Prostate gland (tissue), 2 donors: ENCODE measurements at regions not wholly inside any gene's neighbourhood (a gene's known extent, or its start where the extent isn't known, plus 50 kb on each side); places are given as distances from the start of the nearest gene placed in this dataset.

Experiments used
- DNase-seq: peaks from one replicate; pipeline ENCODE4 v3.0.0-alpha.2; 2019; ENCODE audit warnings: low spot score
- H3K27ac ChIP-seq, 2 donors: fragments of 200-600 bp; sonication (generic); 2 replicates each; pipeline ENCODE4 v1.5.1; 2017 to 2019
- H3K27me3 ChIP-seq: fragments of 200-600 bp; sonication (generic); replicated peaks from 2 replicates; pipeline ENCODE4 v1.5.1; 2019; ENCODE audit not compliant: insufficient read depth
- H3K36me3 ChIP-seq, 2 donors: fragments of 200-600 bp; sonication (generic); 1 replicate in 1 of 2; 2 replicates in 1 of 2; pipeline versions ENCODE4 v1.5.1 to v1.8.1; 2017 to 2019
- H3K4me1 ChIP-seq: fragments of 200-600 bp; sonication (generic); replicated peaks from 2 replicates; pipeline ENCODE4 v1.5.1; 2019
- H3K4me3 ChIP-seq, 2 donors: fragments of 200-600 bp; sonication (generic); 2 replicates each; pipeline ENCODE4 v1.5.1; 2017 to 2019
- H3K9me3 ChIP-seq: fragments of 200-600 bp; sonication (generic); 2 replicates; pipeline ENCODE4 v1.5.1; 2017
- POLR2A ChIP-seq: fragments of 450-650 bp; IDR thresholded peaks from one replicate; pipeline ENCODE4 v1.6.1; 2016; ENCODE audit warnings: antibody characterized with exemption, mild to moderate bottlenecking
- POLR2AphosphoS5 ChIP-seq: sonication (generic); formaldehyde crosslinking; IDR thresholded peaks from one replicate; pipeline ENCODE4 v1.6.1; 2017; ENCODE audit warnings: antibody characterized with exemption
- WGBS: methylation state at CpG from one replicate; pipeline ENCODE4 v1.1.5; 2018; 5-methylcytosine and 5-hydroxymethylcytosine counted together
- intact Hi-C: fragments of 100-400 bp; cut with DNase I; formaldehyde crosslinking; loops from one replicate; pipeline ENCODE4 v1.14.2; 2022
- small RNA-seq, 2 donors: library from RNA; depleted of rRNA; stranded (forward); fragments of <200 nt; gene quantifications; one replicate each; pipeline ENCODE3, GENCODE V24; 2016
- TF ChIP-seq, protein P1 (sequence below), 4 experiments: fragments of 200-600 bp in 2 of 4; fragments of 450-650 bp in 2 of 4; sonication (generic) in 2 of 4; IDR thresholded peaks; 1 replicate in 3 of 4; 2 replicates in 1 of 4; pipeline ENCODE4 v1.5.1; 2016 to 2019; ENCODE audit warnings: antibody characterized with exemption in 4 of 4, mild to moderate bottlenecking in 2 of 4, moderate library complexity in 2 of 4

DNA sequence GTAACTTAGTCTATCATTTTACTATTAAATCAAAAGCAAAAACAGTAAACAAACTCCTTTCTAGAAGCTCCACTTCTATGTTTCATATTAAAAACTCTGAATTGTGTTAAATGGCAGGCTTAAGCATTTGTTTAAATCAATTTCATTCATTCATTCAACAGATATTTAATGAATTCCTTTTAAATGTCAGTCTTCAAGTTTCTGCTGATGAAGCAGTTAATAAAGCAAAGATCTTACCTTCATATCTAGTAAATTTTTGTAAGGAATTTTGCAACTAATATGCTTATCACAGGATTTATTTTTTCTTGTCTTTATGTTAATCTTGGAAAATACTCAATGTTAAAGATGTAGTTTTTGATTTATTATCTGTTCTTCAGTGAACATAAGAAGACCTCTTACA lies 54.1 kb upstream of the RGS18 start:
- no peak for DNase-seq
- intact Hi-C loops = no loop called here
- TF ChIP-seq POLR2AphosphoS5 (no peak), POLR2A (no peak)
- TF ChIP-seq, protein P1, sequence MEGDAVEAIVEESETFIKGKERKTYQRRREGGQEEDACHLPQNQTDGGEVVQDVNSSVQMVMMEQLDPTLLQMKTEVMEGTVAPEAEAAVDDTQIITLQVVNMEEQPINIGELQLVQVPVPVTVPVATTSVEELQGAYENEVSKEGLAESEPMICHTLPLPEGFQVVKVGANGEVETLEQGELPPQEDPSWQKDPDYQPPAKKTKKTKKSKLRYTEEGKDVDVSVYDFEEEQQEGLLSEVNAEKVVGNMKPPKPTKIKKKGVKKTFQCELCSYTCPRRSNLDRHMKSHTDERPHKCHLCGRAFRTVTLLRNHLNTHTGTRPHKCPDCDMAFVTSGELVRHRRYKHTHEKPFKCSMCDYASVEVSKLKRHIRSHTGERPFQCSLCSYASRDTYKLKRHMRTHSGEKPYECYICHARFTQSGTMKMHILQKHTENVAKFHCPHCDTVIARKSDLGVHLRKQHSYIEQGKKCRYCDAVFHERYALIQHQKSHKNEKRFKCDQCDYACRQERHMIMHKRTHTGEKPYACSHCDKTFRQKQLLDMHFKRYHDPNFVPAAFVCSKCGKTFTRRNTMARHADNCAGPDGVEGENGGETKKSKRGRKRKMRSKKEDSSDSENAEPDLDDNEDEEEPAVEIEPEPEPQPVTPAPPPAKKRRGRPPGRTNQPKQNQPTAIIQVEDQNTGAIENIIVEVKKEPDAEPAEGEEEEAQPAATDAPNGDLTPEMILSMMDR (IDR thresholded peaks at IDR 0.05) = no peak
- Histone ChIP-seq H3K36me3 (no peaks in the 10 kb centered on the region), H3K27me3 (no peaks in the 10 kb centered on the region), H3K9me3 (no peaks in the 10 kb centered on the region), H3K4me1 (no peaks in the 10 kb centered on the region), H3K27ac (no peak overlapping the region), H3K4me3 (no peak overlapping the region)

DNA sequence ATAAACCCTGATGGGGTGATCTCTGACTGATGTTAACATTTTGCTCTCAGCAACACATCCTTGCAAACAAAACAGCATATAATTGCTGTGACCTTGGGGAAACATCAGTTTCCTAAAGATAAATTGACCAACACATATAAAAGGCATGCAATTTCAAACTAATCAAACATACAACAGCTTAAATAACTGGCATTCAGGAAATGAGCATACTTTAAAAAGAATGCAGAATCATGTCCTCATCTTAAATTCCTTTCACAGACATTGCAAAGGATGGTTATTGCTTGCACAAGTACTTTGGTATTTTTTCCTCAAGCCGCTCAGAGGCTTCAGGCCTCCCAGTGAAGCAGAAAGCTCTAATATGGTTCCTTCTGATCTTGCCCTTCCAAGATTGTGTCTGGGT lies 53.4 kb upstream of the RGS18 start:
- no peak for DNase-seq
- Histone ChIP-seq H3K27me3 (no peaks in the 10 kb centered on the region), H3K27ac (no peak overlapping the region), H3K9me3 (no peaks in the 10 kb centered on the region), H3K4me1 (no peaks in the 10 kb centered on the region), H3K36me3 (no peaks in the 10 kb centered on the region), H3K4me3 (no peak overlapping the region)
- TF ChIP-seq POLR2AphosphoS5 = no peak
- no peak for TF ChIP-seq POLR2A
- TF ChIP-seq, protein P1 (IDR thresholded peaks at IDR 0.05) = no peak
- intact Hi-C loops = no loop called here
- WGBS = 62% methylated on average over 1 of the region's 1 CpG

DNA sequence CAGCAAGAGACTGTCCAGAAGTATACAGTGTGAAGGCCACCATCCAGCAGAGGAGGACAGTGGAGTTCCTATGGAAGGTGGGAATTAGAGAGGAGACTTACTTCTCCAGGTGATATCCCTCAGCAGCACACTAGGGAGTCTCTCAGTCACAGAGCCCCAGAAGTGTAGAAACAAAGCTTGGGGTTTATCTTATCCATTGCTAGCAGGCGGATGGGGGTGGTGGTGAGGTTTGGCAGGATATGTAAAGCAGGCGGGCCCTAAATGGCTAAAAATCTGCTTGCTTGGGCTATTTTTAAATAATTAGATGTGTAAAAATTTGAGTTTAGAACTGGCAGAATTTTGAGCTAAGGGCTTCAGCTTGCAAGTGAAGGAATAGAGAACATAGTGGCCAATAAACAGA lies 50.1 kb upstream of the RGS18 start:
- 98% methylated on average over 2 of the region's 2 CpGs for WGBS
- intact Hi-C loops = no loop called here
- no peaks in the 10 kb centered on the region for H3K9me3 ChIP-seq
- no peak overlapping the region for H3K4me3 ChIP-seq
- H3K36me3 ChIP-seq = no peaks in the 10 kb centered on the region
- no peaks in the 10 kb centered on the region for H3K4me1 ChIP-seq
- TF ChIP-seq POLR2AphosphoS5 (no peak), POLR2A (no peak)
- TF ChIP-seq, protein P1 (IDR thresholded peaks at IDR 0.05) = no peak
- no peaks in the 10 kb centered on the region for H3K27me3 ChIP-seq
- DNase-seq = no peak
- no peak overlapping the region for H3K27ac ChIP-seq

Small RNA genes lying in the stretch of these regions (small RNA-seq; reads per million reads assigned to genes)
- gene AL139135.1 = 0 reads per million in 2 donors
- 0 reads per million in 2 donors for gene AL713866.2
